Loucy (cell line): ENCODE measurements at regions not wholly inside any gene's neighbourhood (a gene's known extent, or its start where the extent isn't known, plus 50 kb on each side); places are given as distances from the start of the nearest gene placed in this dataset.
"Not testable (repeated sequence)": the region's sequence is repeated elsewhere in the genome, so short reads cannot be mapped to it uniquely, and the experiment has no call there.

ENCODE experiments used
- H2AFZ ChIP-seq: fragments of 200-600 bp; sonication (generic); 2 replicates; pipeline ENCODE4 v1.6.0; 2016; ENCODE audit warnings: antibody characterized with exemption, mild to moderate bottlenecking, low read length, moderate library complexity
- H3F3A ChIP-seq: fragments of 200-600 bp; 2 replicates; pipeline ENCODE4 v1.6.0; 2016; ENCODE audit warnings: antibody characterized with exemption, low read depth, mild to moderate bottlenecking
- H3K27me3 ChIP-seq: fragments of 200-600 bp; sonication (generic); 2 replicates; pipeline ENCODE4 v1.6.1; 2014; ENCODE audit warnings: low read length, mild to moderate bottlenecking; ENCODE audit not compliant: insufficient read depth, poor library complexity, severe bottlenecking
- H3K36me3 ChIP-seq: fragments of 200-600 bp; sonication (generic); 2 replicates; pipeline ENCODE4 v1.6.1; 2016; ENCODE audit warnings: low read length; ENCODE audit not compliant: insufficient read depth
- H3K4me1 ChIP-seq: fragments of 200-600 bp; sonication (generic); 2 replicates; pipeline ENCODE4 v1.5.1; 2014; ENCODE audit warnings: low read length, mild to moderate bottlenecking; ENCODE audit not compliant: insufficient read depth, poor library complexity, severe bottlenecking
- H3K4me2 ChIP-seq: fragments of 200-600 bp; sonication (generic); 2 replicates; pipeline ENCODE4 v1.6.0; 2014; ENCODE audit warnings: antibody characterized with exemption, low read length, low read depth, mild to moderate bottlenecking; ENCODE audit not compliant: poor library complexity, severe bottlenecking
- H3K4me3 ChIP-seq: fragments of 200-600 bp; sonication (generic); 2 replicates; pipeline ENCODE4 v1.5.1; 2014; ENCODE audit warnings: low read length, mild to moderate bottlenecking, mixed read lengths; ENCODE audit not compliant: poor library complexity, severe bottlenecking
- H3K79me2 ChIP-seq: fragments of 200-600 bp; sonication (generic); 2 replicates; pipeline ENCODE4 v1.6.1; 2014; ENCODE audit warnings: low read length; ENCODE audit not compliant: insufficient read depth
- H3K9ac ChIP-seq: fragments of 200-600 bp; sonication (generic); 2 replicates; pipeline ENCODE4 v1.6.0; 2014; ENCODE audit warnings: mild to moderate bottlenecking, low read depth, low read length, moderate library complexity; ENCODE audit not compliant: poor library complexity, severe bottlenecking
- H3K9me2 ChIP-seq: fragments of 200-600 bp; sonication (generic); replicated peaks from 2 replicates; pipeline ENCODE4 v1.6.1; 2016; ENCODE audit warnings: low read depth, low read length, mixed read lengths
- H3K9me3 ChIP-seq: fragments of 200-600 bp; sonication (generic); 2 replicates; pipeline ENCODE4 v1.6.1; 2014; ENCODE audit warnings: mild to moderate bottlenecking, antibody characterized with exemption, low read length, low read depth; ENCODE audit not compliant: insufficient read depth
- H4K20me1 ChIP-seq: fragments of 200-600 bp; sonication (generic); 2 replicates; pipeline ENCODE4 v1.6.0; 2014; ENCODE audit warnings: antibody characterized with exemption, low read length, mild to moderate bottlenecking; ENCODE audit not compliant: insufficient read depth, poor library complexity, severe bottlenecking
- CTCF ChIP-seq: fragments of 200-600 bp; sonication (generic); conservative IDR thresholded peaks from 2 replicates; pipeline ENCODE4 v1.5.1; 2014; ENCODE audit warnings: mild to moderate bottlenecking, antibody characterized with exemption, low read length
- EZH2phosphoT487 ChIP-seq: fragments of 200-600 bp; IDR thresholded peaks from 2 replicates; pipeline ENCODE4 v1.6.1; 2018; ENCODE audit warnings: antibody characterized with exemption, mild to moderate bottlenecking, moderate library complexity, borderline replicate concordance

GRCh38 chr6:69578361-69578890 is 218.4 kb downstream of the LMBRD1 start:
- H3K4me1 ChIP-seq: no peaks in the 10 kb centered on the region
- H3K9me2 ChIP-seq: no peaks in the 10 kb centered on the region
- no peak overlapping the region for H2AFZ ChIP-seq
- H3K79me2 ChIP-seq: no peaks in the 10 kb centered on the region
- no peaks in the 10 kb centered on the region for H4K20me1 ChIP-seq
- H3K4me2 ChIP-seq: no peak overlapping the region
- no peaks in the 10 kb centered on the region for H3F3A ChIP-seq
- no peaks in the 10 kb centered on the region for H3K9me3 ChIP-seq
- TF ChIP-seq EZH2phosphoT487: no peak
- no peak for TF ChIP-seq CTCF
- no peaks in the 10 kb centered on the region for H3K36me3 ChIP-seq
- H3K27me3 ChIP-seq: no peaks in the 10 kb centered on the region
- no peak overlapping the region for H3K9ac ChIP-seq
- no peak overlapping the region for H3K4me3 ChIP-seq

GRCh38 chr6:69571234-69571633 is 225.6 kb downstream of the LMBRD1 start:
- no peak overlapping the region for H2AFZ ChIP-seq

DNA sequence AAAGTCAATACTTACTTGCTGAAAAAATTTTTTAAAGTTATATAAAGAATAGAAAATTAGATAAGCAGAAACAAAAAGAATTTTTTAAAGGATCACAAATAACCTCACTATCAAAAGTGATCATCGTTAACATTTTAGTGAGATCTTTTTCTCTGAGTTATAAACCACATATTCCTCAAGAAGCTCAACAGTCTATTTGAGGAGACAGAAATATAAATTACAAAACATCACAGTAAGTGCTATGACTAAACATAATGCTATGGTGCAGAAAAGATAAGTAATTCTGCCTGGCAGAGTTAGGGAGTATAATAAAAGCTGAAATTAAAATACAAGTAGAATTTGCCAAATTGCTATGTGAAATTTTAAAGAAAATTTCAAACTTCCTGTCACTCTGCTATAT is 226.7 kb downstream of the LMBRD1 start:
- H3K4me2 ChIP-seq: no peak overlapping the region
- H3K4me1 ChIP-seq: no peaks in the 10 kb centered on the region
- no peaks in the 10 kb centered on the region for H3K27me3 ChIP-seq
- no peak overlapping the region for H2AFZ ChIP-seq
- H3K9ac ChIP-seq: no peak overlapping the region
- H4K20me1 ChIP-seq: no peaks in the 10 kb centered on the region
- no peaks in the 10 kb centered on the region for H3K9me3 ChIP-seq
- no peaks in the 10 kb centered on the region for H3K9me2 ChIP-seq
- H3K36me3 ChIP-seq: no peaks in the 10 kb centered on the region
- no peaks in the 10 kb centered on the region for H3K79me2 ChIP-seq
- TF ChIP-seq CTCF (no peak), EZH2phosphoT487 (no peak)
- no peaks in the 10 kb centered on the region for H3F3A ChIP-seq
- no peak overlapping the region for H3K4me3 ChIP-seq

More at GRCh38 chr6:69571234-69571633, 225.6 kb downstream of the LMBRD1 start:
- H3K36me3 ChIP-seq: no peaks in the 10 kb centered on the region
- H3K4me2 ChIP-seq: no peak overlapping the region
- H3F3A ChIP-seq: no peaks in the 10 kb centered on the region
- no peak overlapping the region for H3K4me3 ChIP-seq
- no peak for TF ChIP-seq CTCF
- no peaks in the 10 kb centered on the region for H4K20me1 ChIP-seq
- no peak overlapping the region for H3K9ac ChIP-seq
- no peaks in the 10 kb centered on the region for H3K9me2 ChIP-seq
- H3K79me2 ChIP-seq: no peaks in the 10 kb centered on the region
- H3K4me1 ChIP-seq: no peaks in the 10 kb centered on the region
- H3K27me3 ChIP-seq: no peaks in the 10 kb centered on the region
- H3K9me3 ChIP-seq: no peaks in the 10 kb centered on the region

DNA sequence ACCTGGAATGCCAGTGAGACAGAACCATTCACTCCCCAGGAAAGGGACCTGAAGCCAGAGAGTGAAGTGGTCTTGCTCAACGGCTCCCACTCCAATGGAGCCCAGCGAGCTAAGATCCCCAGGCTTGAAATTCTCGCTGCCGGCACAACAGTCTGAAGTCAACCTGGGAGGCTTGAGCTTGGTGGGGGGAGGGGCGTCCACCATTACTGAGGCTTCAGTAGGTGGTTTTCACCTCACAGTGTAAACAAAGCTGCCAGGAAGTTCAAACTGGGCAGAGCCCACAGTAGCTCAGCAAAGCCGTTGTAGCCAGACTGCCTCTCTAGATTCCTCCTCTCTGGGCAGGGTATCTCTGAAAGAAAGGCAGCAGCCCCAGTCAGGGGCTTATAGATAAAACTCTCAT is 236.2 kb downstream of the LMBRD1 start:
- H3K79me2 ChIP-seq, H2AFZ ChIP-seq, H3K27me3 ChIP-seq, H3K9me3 ChIP-seq, H3K9ac ChIP-seq, H3K4me2 ChIP-seq, H3K36me3 ChIP-seq, H3K4me1 ChIP-seq, H3K4me3 ChIP-seq, H3K9me2 ChIP-seq, H4K20me1 ChIP-seq, H3F3A ChIP-seq: not testable (repeated sequence)
